KMS-11 (cell line): ENCODE measurements at regions not wholly inside any gene's neighbourhood (a gene's known extent, or its start where the extent isn't known, plus 50 kb on each side); places are given as distances from the start of the nearest gene placed in this dataset.

Source experiments
- H2AFZ ChIP-seq: fragments of 200-600 bp; sonication (generic); 2 replicates; pipeline ENCODE4 v1.6.1; 2016; ENCODE audit warnings: antibody characterized with exemption, mixed run types, low read depth
- H3K27ac ChIP-seq: fragments of 200-600 bp; sonication (generic); 2 replicates; pipeline ENCODE4 v1.6.1; 2016; ENCODE audit warnings: mild to moderate bottlenecking, mixed run types
- H3K27me3 ChIP-seq: fragments of 200-600 bp; sonication (generic); 2 replicates; pipeline ENCODE4 v1.6.1; 2017; ENCODE audit warnings: mild to moderate bottlenecking, low read depth, mixed run types, moderate library complexity; ENCODE audit not compliant: insufficient read depth
- H3K36me3 ChIP-seq: fragments of 200-600 bp; sonication (generic); 2 replicates; pipeline ENCODE4 v1.6.1; 2017; ENCODE audit warnings: mild to moderate bottlenecking, mixed run types; ENCODE audit not compliant: insufficient read depth
- H3K4me1 ChIP-seq: fragments of 200-600 bp; sonication (generic); 2 replicates; pipeline ENCODE4 v1.6.1; 2016; ENCODE audit warnings: mild to moderate bottlenecking, low read depth, mixed run types; ENCODE audit not compliant: poor library complexity, severe bottlenecking
- H3K4me2 ChIP-seq: fragments of 200-600 bp; sonication (generic); 2 replicates; pipeline ENCODE4 v1.7.0; 2016; ENCODE audit warnings: mild to moderate bottlenecking, mixed run types
- H3K4me3 ChIP-seq: fragments of 200-600 bp; sonication (generic); IDR thresholded peaks from 2 replicates; pipeline ENCODE4 v1.6.1; 2017; ENCODE audit warnings: low read depth, low read length, mixed read lengths; ENCODE audit not compliant: insufficient read depth
- H3K79me2 ChIP-seq: fragments of 200-600 bp; sonication (generic); 2 replicates; pipeline ENCODE4 v1.6.1; 2016; ENCODE audit warnings: low read depth, mixed run types; ENCODE audit not compliant: insufficient read depth
- H3K9ac ChIP-seq: fragments of 200-600 bp; sonication (generic); 2 replicates; pipeline ENCODE4 v1.6.1; 2016; ENCODE audit warnings: mild to moderate bottlenecking, mixed run types
- H4K20me1 ChIP-seq: fragments of 200-600 bp; sonication (generic); 2 replicates; pipeline ENCODE4 v1.6.1; 2016; ENCODE audit warnings: mild to moderate bottlenecking, mixed run types; ENCODE audit not compliant: insufficient read depth
- CTCF ChIP-seq: fragments of 200-600 bp; sonication (generic); conservative IDR thresholded peaks from 2 replicates; pipeline ENCODE4 v1.6.1; 2017; ENCODE audit warnings: low read depth, mild to moderate bottlenecking, antibody characterized with exemption, low read length, moderate library complexity, mixed read lengths

GRCh38 chr7:115740043-115740442 lies 290.5 kb downstream of the TFEC start:
- no peak overlapping the region for H3K27ac ChIP-seq
- no peak overlapping the region for H3K4me2 ChIP-seq
- H3K79me2 ChIP-seq = no peaks in the 10 kb centered on the region
- H2AFZ ChIP-seq = no peak overlapping the region
- no peak overlapping the region for H3K9ac ChIP-seq
- no peaks in the 10 kb centered on the region for H4K20me1 ChIP-seq
- no peak overlapping the region for H3K4me3 ChIP-seq
- no peaks in the 10 kb centered on the region for H3K27me3 ChIP-seq
- no peak for TF ChIP-seq CTCF
- no peaks in the 10 kb centered on the region for H3K36me3 ChIP-seq
- peaks cover 14% of the 10 kb centered on the region for H3K4me1 ChIP-seq

DNA sequence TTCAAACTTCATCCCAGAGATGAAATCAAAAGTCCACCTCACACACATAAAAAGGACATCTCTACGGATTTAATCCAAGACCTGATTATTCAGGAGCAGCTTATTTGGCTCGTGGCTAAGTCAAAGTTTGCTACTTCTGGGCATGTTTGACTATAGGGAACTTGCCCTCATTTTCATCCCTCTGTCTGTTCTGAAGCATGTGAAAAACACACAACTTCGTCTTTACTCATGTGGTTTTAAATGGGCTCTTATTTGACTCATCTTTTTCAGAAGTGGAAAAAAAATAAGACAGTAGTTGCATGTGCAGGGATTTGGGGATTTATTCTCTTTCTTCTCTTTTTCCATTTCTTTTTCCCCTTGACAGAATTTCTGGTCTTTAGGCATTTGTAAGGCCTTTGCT lies 295.9 kb downstream of the TFEC start:
- Histone ChIP-seq H3K27ac (no peak overlapping the region), H3K4me2 (no peak overlapping the region), H3K4me3 (no peak overlapping the region), H3K27me3 (no peaks in the 10 kb centered on the region), H2AFZ (no peak overlapping the region), H3K4me1 (no peaks in the 10 kb centered on the region), H3K9ac (no peak overlapping the region), H3K79me2 (no peaks in the 10 kb centered on the region), H4K20me1 (no peaks in the 10 kb centered on the region), H3K36me3 (no peaks in the 10 kb centered on the region)
- no peak for TF ChIP-seq CTCF

- no peak overlapping the region for H2AFZ ChIP-seq
- H3K4me2 ChIP-seq = no peak overlapping the region
- H3K9ac ChIP-seq = no peak overlapping the region
- no peaks in the 10 kb centered on the region for H3K4me1 ChIP-seq
- no peak overlapping the region for H3K4me3 ChIP-seq
- H4K20me1 ChIP-seq = no peaks in the 10 kb centered on the region
- no peak overlapping the region for H3K27ac ChIP-seq
- no peaks in the 10 kb centered on the region for H3K27me3 ChIP-seq
- no peak for TF ChIP-seq CTCF
- no peaks in the 10 kb centered on the region for H3K79me2 ChIP-seq
- H3K36me3 ChIP-seq = no peaks in the 10 kb centered on the region
These were observed 298.6 kb downstream of the TFEC start for GRCh38 chr7:115731796-115732471.

DNA sequence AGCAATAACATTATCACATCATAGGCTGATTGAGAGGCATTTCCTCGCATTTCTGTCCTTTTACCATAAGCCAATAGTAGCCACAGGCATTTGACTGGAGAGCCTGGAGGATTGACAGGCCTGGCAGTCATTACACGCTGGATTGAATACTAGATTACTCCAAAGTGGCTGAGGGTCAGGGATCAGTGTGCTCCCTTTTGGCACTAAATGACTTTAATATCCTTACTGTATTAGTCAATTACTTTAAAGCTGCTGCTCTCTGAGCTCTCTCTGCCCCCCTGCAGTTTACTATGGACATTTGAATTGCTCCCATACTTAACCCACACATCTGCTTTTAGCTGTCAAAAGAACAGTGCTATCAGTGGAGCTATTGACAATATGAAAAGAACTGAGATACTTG lies 302.0 kb downstream of the TFEC start:
- no peak overlapping the region for H3K4me2 ChIP-seq
- no peaks in the 10 kb centered on the region for H3K4me1 ChIP-seq
- no peak overlapping the region for H3K4me3 ChIP-seq
- no peak overlapping the region for H3K27ac ChIP-seq
- no peak overlapping the region for H2AFZ ChIP-seq
- no peak overlapping the region for H3K9ac ChIP-seq
- no peaks in the 10 kb centered on the region for H4K20me1 ChIP-seq
- no peak for TF ChIP-seq CTCF
- H3K36me3 ChIP-seq = no peaks in the 10 kb centered on the region
- no peaks in the 10 kb centered on the region for H3K79me2 ChIP-seq
- no peaks in the 10 kb centered on the region for H3K27me3 ChIP-seq
